Fibroblast of lung (primary cell): ENCODE measurements at regions not wholly inside any gene's neighbourhood (a gene's known extent, or its start where the extent isn't known, plus 50 kb on each side); places are given as distances from the start of the nearest gene placed in this dataset.

Source experiments
- DNase-seq, 2 donors: peaks; one replicate each; pipeline versions ENCODE4 v3.0.0 to v3.0.0-alpha.2; 2010; ENCODE audit warnings: low read depth in 2 of 2
- H2AFZ ChIP-seq: 2 replicates; pipeline ENCODE4 v1.5.1; 2012; ENCODE audit warnings: low read length, control low read depth, inconsistent platforms
- H3K27ac ChIP-seq: 2 replicates; pipeline ENCODE4 v1.5.1; 2011; ENCODE audit warnings: low read length, control low read depth; ENCODE audit not compliant: insufficient read depth
- H3K27me3 ChIP-seq: 2 replicates; pipeline ENCODE4 v1.5.1; 2011; ENCODE audit warnings: mild to moderate bottlenecking, low read length; ENCODE audit not compliant: control insufficient read depth, insufficient read depth
- H3K36me3 ChIP-seq: 2 replicates; pipeline ENCODE4 v1.5.1; 2011; ENCODE audit warnings: low read length; ENCODE audit not compliant: control insufficient read depth, insufficient read depth
- H3K4me1 ChIP-seq: 2 replicates; pipeline ENCODE4 v1.5.1; 2011; ENCODE audit warnings: low read length; ENCODE audit not compliant: control insufficient read depth, insufficient read depth; ENCODE audit errors: extremely low read depth
- H3K4me2 ChIP-seq: 2 replicates; pipeline ENCODE4 v1.5.1; 2011; ENCODE audit warnings: low read length, control low read depth; ENCODE audit not compliant: insufficient read depth; ENCODE audit errors: extremely low read depth
- H3K4me3 ChIP-seq, 4 experiments: fragments of 200-600 bp in 1 of 4; sonication (generic) in 1 of 4; replicated peaks in 1 of 4; 2 replicates each; pipeline ENCODE4 v1.5.1; 2011 to 2016; ENCODE audit warnings: low read length in 4 of 4, low read depth in 3 of 4, mild to moderate bottlenecking in 3 of 4, control low read depth in 2 of 4, inconsistent platforms in 1 of 4, mixed read lengths in 1 of 4; ENCODE audit not compliant: insufficient read depth in 1 of 4; ENCODE audit errors: control extremely low read depth in 1 of 4
- H3K79me2 ChIP-seq: 2 replicates; pipeline ENCODE4 v1.5.1; 2012; ENCODE audit warnings: mild to moderate bottlenecking, low read length, inconsistent platforms; ENCODE audit not compliant: control insufficient read depth, insufficient read depth
- H3K9ac ChIP-seq: 2 replicates; pipeline ENCODE4 v1.5.1; 2011; ENCODE audit warnings: mild to moderate bottlenecking, low read length, control low read depth; ENCODE audit not compliant: insufficient read depth
- H3K9me3 ChIP-seq: 2 replicates; pipeline ENCODE4 v1.5.1; 2012; ENCODE audit warnings: low read depth, low read length; ENCODE audit not compliant: control insufficient read depth, insufficient read depth
- H4K20me1 ChIP-seq: 2 replicates; pipeline ENCODE4 v1.5.1; 2011; ENCODE audit warnings: low read length; ENCODE audit not compliant: control insufficient read depth, insufficient read depth; ENCODE audit errors: extremely low read depth
- EZH2 ChIP-seq: IDR thresholded peaks from 2 replicates; pipeline ENCODE4 v1.5.1; 2012; ENCODE audit warnings: low read length, control low read depth, mild to moderate bottlenecking; ENCODE audit errors: missing control alignments
- TF ChIP-seq, protein P1 (sequence below), 2 donors: IDR thresholded peaks in 1 of 2; conservative IDR thresholded peaks in 1 of 2; 1 replicate in 1 of 2; 2 replicates in 1 of 2; pipeline ENCODE4 v1.5.1; 2011 to 2012; ENCODE audit warnings: low read length in 2 of 2, control low read depth in 1 of 2, inconsistent platforms in 1 of 2, low read depth in 1 of 2, mild to moderate bottlenecking in 1 of 2

DNA sequence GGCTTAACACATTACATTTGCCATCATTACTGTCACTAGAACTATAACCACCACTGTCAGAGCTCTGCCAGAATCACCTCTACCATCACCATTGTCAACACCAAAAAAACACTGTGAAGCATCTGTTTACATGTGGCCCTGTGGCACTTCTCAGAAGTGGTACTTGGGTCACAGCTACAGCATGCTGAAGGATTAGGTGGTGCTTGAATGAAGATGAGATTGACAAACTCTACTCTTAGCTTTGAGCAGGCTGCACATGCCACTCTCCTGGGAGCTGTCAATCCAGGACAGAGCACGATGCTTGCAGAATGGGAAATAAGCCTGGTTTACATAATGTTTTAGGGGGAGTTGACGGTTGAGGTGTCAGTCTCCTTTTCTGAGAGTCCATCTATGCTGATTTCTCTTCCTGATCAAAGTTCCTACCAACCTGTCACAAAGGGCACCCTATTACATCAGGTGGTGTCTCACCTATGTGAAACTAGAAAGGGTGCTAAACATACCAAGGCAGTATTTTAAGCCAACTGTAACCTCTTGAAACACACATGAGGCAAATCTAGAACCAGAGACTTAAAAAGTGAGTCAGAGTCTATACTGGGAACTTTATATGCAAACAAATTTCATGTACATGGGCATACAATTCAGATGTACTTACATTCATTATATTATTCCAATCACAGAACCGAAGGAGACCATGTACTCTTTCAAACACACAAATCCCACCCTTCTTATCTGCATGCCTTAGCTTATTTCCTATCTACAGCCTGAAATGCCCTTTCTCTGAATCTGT, 258.7 kb downstream of the EMP1 start:
- Histone ChIP-seq H3K27me3 (no peaks in the 10 kb centered on the region), H2AFZ (no peak overlapping the region), H3K4me2 (no peak overlapping the region), H3K9ac (no peak overlapping the region), H3K27ac (no peak overlapping the region), H3K9me3 (no peaks in the 10 kb centered on the region), H3K4me3 (no peak overlapping the region), H3K36me3 (no peaks in the 10 kb centered on the region), H4K20me1 (no peaks in the 10 kb centered on the region), H3K79me2 (no peaks in the 10 kb centered on the region), H3K4me1 (no peaks in the 10 kb centered on the region)
- TF ChIP-seq, protein P1, sequence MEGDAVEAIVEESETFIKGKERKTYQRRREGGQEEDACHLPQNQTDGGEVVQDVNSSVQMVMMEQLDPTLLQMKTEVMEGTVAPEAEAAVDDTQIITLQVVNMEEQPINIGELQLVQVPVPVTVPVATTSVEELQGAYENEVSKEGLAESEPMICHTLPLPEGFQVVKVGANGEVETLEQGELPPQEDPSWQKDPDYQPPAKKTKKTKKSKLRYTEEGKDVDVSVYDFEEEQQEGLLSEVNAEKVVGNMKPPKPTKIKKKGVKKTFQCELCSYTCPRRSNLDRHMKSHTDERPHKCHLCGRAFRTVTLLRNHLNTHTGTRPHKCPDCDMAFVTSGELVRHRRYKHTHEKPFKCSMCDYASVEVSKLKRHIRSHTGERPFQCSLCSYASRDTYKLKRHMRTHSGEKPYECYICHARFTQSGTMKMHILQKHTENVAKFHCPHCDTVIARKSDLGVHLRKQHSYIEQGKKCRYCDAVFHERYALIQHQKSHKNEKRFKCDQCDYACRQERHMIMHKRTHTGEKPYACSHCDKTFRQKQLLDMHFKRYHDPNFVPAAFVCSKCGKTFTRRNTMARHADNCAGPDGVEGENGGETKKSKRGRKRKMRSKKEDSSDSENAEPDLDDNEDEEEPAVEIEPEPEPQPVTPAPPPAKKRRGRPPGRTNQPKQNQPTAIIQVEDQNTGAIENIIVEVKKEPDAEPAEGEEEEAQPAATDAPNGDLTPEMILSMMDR (conservative IDR thresholded peaks at IDR 0.05 in 1 of 2, IDR thresholded peaks at IDR 0.05 in 1 of 2; ENCODE audit: low read depth in 1 of 2, low read length in 2 of 2): no peak
- TF ChIP-seq EZH2: no peak
- DNase-seq: no peak

DNA sequence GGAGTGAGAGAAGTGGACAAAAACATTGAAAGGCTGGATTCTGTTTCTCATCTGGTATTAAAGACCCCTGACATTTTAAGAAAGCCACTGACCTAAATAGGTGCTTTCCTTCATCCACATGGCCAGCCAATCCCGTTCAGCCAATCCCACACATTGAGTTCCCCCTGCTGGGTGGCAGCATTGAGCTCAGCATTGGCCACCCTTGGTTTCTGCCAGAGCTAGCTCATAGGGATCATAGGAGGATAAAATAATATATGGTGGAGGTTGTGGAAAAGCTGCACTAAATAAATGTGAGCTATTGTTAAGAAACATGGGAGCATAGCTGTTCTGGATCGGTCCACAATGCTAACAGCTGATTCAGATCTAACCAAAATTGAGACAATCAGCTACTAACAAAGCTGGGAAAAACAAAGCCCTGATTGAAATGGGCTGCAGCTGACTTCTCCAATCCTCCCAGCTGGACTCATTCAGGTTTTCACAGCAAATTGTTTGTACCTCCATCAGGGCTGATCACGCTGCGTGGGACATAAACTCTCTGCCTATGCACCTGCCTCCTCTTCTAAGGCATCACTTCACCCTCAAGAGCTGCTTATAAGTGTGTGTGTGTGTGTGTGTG, 256.5 kb downstream of the EMP1 start:
- Histone ChIP-seq H2AFZ (no peak overlapping the region), H3K4me3 (no peak overlapping the region), H3K9ac (no peak overlapping the region), H3K4me1 (no peaks in the 10 kb centered on the region), H3K9me3 (no peaks in the 10 kb centered on the region), H3K36me3 (no peaks in the 10 kb centered on the region), H4K20me1 (no peaks in the 10 kb centered on the region), H3K79me2 (no peaks in the 10 kb centered on the region), H3K27ac (no peak overlapping the region), H3K4me2 (no peak overlapping the region), H3K27me3 (no peaks in the 10 kb centered on the region)
- DNase-seq: no peak
- TF ChIP-seq, protein P1 (conservative IDR thresholded peaks at IDR 0.05 in 1 of 2, IDR thresholded peaks at IDR 0.05 in 1 of 2; ENCODE audit: low read depth in 1 of 2, low read length in 2 of 2): no peak
- TF ChIP-seq EZH2: no peak

DNA sequence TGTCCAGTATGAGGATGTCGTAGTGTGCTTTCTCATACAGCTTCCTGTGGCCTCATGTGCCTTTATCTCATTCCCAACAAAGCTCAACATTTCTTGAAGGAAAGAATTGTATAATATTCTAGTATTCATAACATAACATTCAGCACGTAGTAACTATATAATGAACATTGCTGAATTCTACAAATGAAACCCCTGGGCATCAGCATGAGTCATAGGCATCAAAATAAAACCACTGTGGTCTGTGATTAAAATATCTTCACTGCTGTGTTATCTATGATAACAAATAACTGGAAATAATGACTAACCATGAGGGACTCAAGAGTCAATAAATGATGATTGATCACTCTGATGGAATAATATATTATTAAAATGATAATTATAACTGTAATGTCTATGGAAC, 255.2 kb downstream of the EMP1 start:
- Histone ChIP-seq H3K36me3 (no peaks in the 10 kb centered on the region), H4K20me1 (no peaks in the 10 kb centered on the region), H3K27me3 (no peaks in the 10 kb centered on the region), H3K9ac (no peak overlapping the region), H3K27ac (no peak overlapping the region), H3K4me3 (no peak overlapping the region), H3K79me2 (no peaks in the 10 kb centered on the region), H3K4me2 (no peak overlapping the region), H3K9me3 (no peaks in the 10 kb centered on the region), H3K4me1 (no peaks in the 10 kb centered on the region), H2AFZ (no peak overlapping the region)
- TF ChIP-seq, protein P1 (conservative IDR thresholded peaks at IDR 0.05 in 1 of 2, IDR thresholded peaks at IDR 0.05 in 1 of 2; ENCODE audit: low read depth in 1 of 2, low read length in 2 of 2): no peak
- no peak for TF ChIP-seq EZH2
- DNase-seq: no peak
